ENCODE measurements at regions not wholly inside any gene's neighbourhood (a gene's known extent, or its start where the extent isn't known, plus 50 kb on each side); places are given as distances from the start of the nearest gene placed in this dataset.

DNA sequence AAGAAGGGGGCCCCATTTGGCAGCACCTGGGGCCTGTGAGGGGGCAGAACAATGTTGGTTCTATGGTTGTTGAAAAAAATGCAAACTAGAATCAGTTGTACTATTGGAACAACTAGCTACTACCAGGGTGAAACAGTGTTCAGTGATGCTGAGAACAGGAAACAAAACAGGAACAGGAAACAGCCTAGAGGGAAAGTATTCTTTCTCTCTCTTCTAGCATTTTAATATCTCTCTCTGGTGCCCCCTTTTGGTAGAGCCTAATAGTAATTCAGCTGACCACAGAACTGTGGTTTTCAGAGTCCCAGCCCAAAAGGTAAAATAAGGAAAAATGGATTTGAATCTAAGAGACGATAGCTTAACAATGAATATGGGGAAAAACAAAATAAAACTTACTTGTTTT lies 138.0 kb upstream of the KCNN2 start:
- no peaks in the 10 kb centered on the region for H4K20me1 ChIP-seq (ENCODE audit: control insufficient read depth, insufficient read depth, low read length, poor library complexity, severe bottlenecking)
- no peaks in the 10 kb centered on the region for H3K79me2 ChIP-seq (ENCODE audit: control insufficient read depth, insufficient read depth, low read length)
- ChIA-PET CTCF (no interaction called here), POLR2A (no interaction called here)
- H3K4me1 Mint-ChIP-seq = no peaks in the 10 kb centered on the region
- no peak for DNase-seq
- no peaks in the 10 kb centered on the region for H3K4me1 ChIP-seq (ENCODE audit: control insufficient read depth in 2 of 2, insufficient read depth in 2 of 2, low read length in 2 of 2)
- TF ChIP-seq, protein P1, sequence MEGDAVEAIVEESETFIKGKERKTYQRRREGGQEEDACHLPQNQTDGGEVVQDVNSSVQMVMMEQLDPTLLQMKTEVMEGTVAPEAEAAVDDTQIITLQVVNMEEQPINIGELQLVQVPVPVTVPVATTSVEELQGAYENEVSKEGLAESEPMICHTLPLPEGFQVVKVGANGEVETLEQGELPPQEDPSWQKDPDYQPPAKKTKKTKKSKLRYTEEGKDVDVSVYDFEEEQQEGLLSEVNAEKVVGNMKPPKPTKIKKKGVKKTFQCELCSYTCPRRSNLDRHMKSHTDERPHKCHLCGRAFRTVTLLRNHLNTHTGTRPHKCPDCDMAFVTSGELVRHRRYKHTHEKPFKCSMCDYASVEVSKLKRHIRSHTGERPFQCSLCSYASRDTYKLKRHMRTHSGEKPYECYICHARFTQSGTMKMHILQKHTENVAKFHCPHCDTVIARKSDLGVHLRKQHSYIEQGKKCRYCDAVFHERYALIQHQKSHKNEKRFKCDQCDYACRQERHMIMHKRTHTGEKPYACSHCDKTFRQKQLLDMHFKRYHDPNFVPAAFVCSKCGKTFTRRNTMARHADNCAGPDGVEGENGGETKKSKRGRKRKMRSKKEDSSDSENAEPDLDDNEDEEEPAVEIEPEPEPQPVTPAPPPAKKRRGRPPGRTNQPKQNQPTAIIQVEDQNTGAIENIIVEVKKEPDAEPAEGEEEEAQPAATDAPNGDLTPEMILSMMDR (IDR thresholded peaks at IDR 0.05) = no peak
- no peak for TF ChIP-seq EZH2 (IDR thresholded peaks at IDR 0.05; ENCODE audit: borderline replicate concordance, insufficient read depth, low read depth, low read length, poor library complexity, severe bottlenecking)
- no peaks in the 10 kb centered on the region for H3K27me3 Mint-ChIP-seq
- H3K4me2 ChIP-seq (replicated peaks; ENCODE audit: low read depth, low read length, poor library complexity, severe bottlenecking) = no peak overlapping the region
- H3K27ac ChIP-seq (ENCODE audit: low read length in 2 of 2) = no peak overlapping the region
- H3K9me3 Mint-ChIP-seq (ENCODE audit: insufficient read depth) = no peaks in the 10 kb centered on the region
- WGBS (ENCODE audit: insufficient coverage) = no CpG with 5 or more reads among the region's 1 CpG
- H3K4me3 ChIP-seq (ENCODE audit: control extremely low read depth in 1 of 5, extremely low read depth in 1 of 5, insufficient read depth in 1 of 5, low read depth in 2 of 5, low read length in 4 of 5) = no peak overlapping the region
- no peak overlapping the region for H3K9ac ChIP-seq (ENCODE audit: low read length)
- H3K27ac Mint-ChIP-seq = no peak overlapping the region
- no peaks in the 10 kb centered on the region for H3K36me3 ChIP-seq (replicated peaks in 1 of 2; ENCODE audit: control extremely low read depth in 1 of 2, control insufficient read depth in 1 of 2, extremely low read depth in 1 of 2, insufficient read depth in 2 of 2, low read length in 1 of 2)
- peaks cover 0 to 11% (median 0%) of the 10 kb centered on the region in 3 donors for H3K9me3 ChIP-seq (ENCODE audit: control extremely low read depth in 1 of 3, control insufficient read depth in 2 of 3, insufficient read depth in 1 of 3, low read length in 2 of 3)
- no peaks in the 10 kb centered on the region for H3K27me3 ChIP-seq (replicated peaks in 1 of 4; ENCODE audit: control extremely low read depth in 1 of 4, control insufficient read depth in 3 of 4, insufficient read depth in 4 of 4, low read length in 3 of 4)
- no peak for ATAC-seq (ENCODE audit: low read depth)
- intact Hi-C loops (cut with micrococcal nuclease) = no loop called here
- H3K4me3 Mint-ChIP-seq = no peak overlapping the region
- H2AFZ ChIP-seq (ENCODE audit: insufficient read depth, low read depth, low read length, poor library complexity, severe bottlenecking) = no peak overlapping the region

DNA sequence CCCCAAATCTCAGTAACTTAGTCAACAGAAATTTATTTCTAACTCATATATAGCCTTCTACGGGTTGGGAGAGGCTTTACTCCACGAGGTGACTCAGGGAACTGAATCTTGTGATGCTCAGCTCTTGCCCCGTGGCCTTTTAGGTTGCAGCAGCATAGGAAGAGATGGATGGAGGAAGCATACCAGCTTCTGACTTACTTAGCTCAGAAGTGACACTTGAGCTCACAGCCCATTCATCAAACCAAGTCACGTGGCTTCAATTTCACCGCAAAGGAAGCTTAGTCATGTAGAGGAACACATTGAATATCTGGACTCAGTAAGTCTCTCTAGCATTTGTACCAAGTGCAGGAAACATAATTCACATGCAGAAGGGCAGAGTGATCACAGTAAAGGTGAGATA lies 124.1 kb upstream of the KCNN2 start:
- intact Hi-C loops (cut with micrococcal nuclease) = no loop called here
- H3K4me1 ChIP-seq (ENCODE audit: control insufficient read depth in 2 of 2, insufficient read depth in 2 of 2, low read length in 2 of 2) = no peaks in the 10 kb centered on the region
- H3K4me2 ChIP-seq (replicated peaks; ENCODE audit: low read depth, low read length, poor library complexity, severe bottlenecking) = no peak overlapping the region
- no peak overlapping the region for H3K27ac ChIP-seq (ENCODE audit: low read length in 2 of 2)
- 30% methylated on average over 2 of the region's 5 CpGs for WGBS (ENCODE audit: insufficient coverage)
- no peaks in the 10 kb centered on the region for H3K4me1 Mint-ChIP-seq
- ATAC-seq (ENCODE audit: low read depth) (no peak), DNase-seq (no peak)
- H3K4me3 ChIP-seq (ENCODE audit: control extremely low read depth in 1 of 5, extremely low read depth in 1 of 5, insufficient read depth in 1 of 5, low read depth in 2 of 5, low read length in 4 of 5) = no peak overlapping the region
- H3K36me3 ChIP-seq (replicated peaks in 1 of 2; ENCODE audit: control extremely low read depth in 1 of 2, control insufficient read depth in 1 of 2, extremely low read depth in 1 of 2, insufficient read depth in 2 of 2, low read length in 1 of 2) = no peaks in the 10 kb centered on the region
- POLR2A ChIA-PET = no interaction called here
- H4K20me1 ChIP-seq (ENCODE audit: control insufficient read depth, insufficient read depth, low read length, poor library complexity, severe bottlenecking) = no peaks in the 10 kb centered on the region
- H3K9ac ChIP-seq (ENCODE audit: low read length) = no peak overlapping the region
- no peak overlapping the region for H2AFZ ChIP-seq (ENCODE audit: insufficient read depth, low read depth, low read length, poor library complexity, severe bottlenecking)
- H3K4me3 Mint-ChIP-seq = no peak overlapping the region
- H3K27ac Mint-ChIP-seq = no peak overlapping the region
- H3K27me3 Mint-ChIP-seq = no peaks in the 10 kb centered on the region
- TF ChIP-seq, protein P1 (IDR thresholded peaks at IDR 0.05) = no peak
- TF ChIP-seq EZH2 (IDR thresholded peaks at IDR 0.05; ENCODE audit: borderline replicate concordance, insufficient read depth, low read depth, low read length, poor library complexity, severe bottlenecking) = no peak
- CTCF ChIA-PET = no interaction called here
- H3K9me3 ChIP-seq (ENCODE audit: control extremely low read depth in 1 of 3, control insufficient read depth in 2 of 3, insufficient read depth in 1 of 3, low read length in 2 of 3) = no peaks in the 10 kb centered on the region
- H3K27me3 ChIP-seq (replicated peaks in 1 of 4; ENCODE audit: control extremely low read depth in 1 of 4, control insufficient read depth in 3 of 4, insufficient read depth in 4 of 4, low read length in 3 of 4) = no peaks in the 10 kb centered on the region
- H3K9me3 Mint-ChIP-seq (ENCODE audit: insufficient read depth) = no peaks in the 10 kb centered on the region
- H3K79me2 ChIP-seq (ENCODE audit: control insufficient read depth, insufficient read depth, low read length) = no peaks in the 10 kb centered on the region

Data from B cell (primary cell).